Heart left ventricle (tissue), 16 donors: ENCODE measurements at regions not wholly inside any gene's neighbourhood (a gene's known extent, or its start where the extent isn't known, plus 50 kb on each side); places are given as distances from the start of the nearest gene placed in this dataset.

Experiments
- ATAC-seq, 4 donors: fragments of 200-7000 bp; cut with Tn5 transposase; one replicate each; pipeline ENCODE4 v1.9.1; 2020 to 2022; ENCODE audit warnings: moderate library complexity in 4 of 4, mild to moderate bottlenecking in 3 of 4, moderate number of reproducible peaks in 1 of 4
- DNase-seq, 5 donors: peaks; one replicate each; pipeline ENCODE4 v3.0.0-alpha.2; 2020
- H3K27ac ChIP-seq, 12 donors: fragments of 200-600 bp; sonication (generic) in 4 of 12; one replicate each; pipeline versions ENCODE4 v1.5.0 to v1.8.0; 2016 to 2022; ENCODE audit warnings: mild to moderate bottlenecking in 2 of 12
- H3K27me3 ChIP-seq, 9 donors: fragments of 200-600 bp; sonication (generic) in 2 of 9; one replicate each; pipeline versions ENCODE4 v1.5.1 to v1.8.0; 2016 to 2022; ENCODE audit warnings: mild to moderate bottlenecking in 3 of 9
- H3K36me3 ChIP-seq, 9 donors: fragments of 200-600 bp; sonication (generic) in 2 of 9; one replicate each; pipeline versions ENCODE4 v1.5.0 to v1.8.0; 2018 to 2022; ENCODE audit warnings: mild to moderate bottlenecking in 2 of 9
- H3K4me1 ChIP-seq, 12 donors: fragments of 200-600 bp; sonication (generic) in 4 of 12; one replicate each; pipeline versions ENCODE4 v1.5.0 to v1.8.0; 2016 to 2022; ENCODE audit warnings: mild to moderate bottlenecking in 3 of 12
- H3K4me3 ChIP-seq, 12 donors: fragments of 200-600 bp; sonication (generic) in 4 of 12; one replicate each; pipeline versions ENCODE4 v1.5.0 to v1.8.0; 2017 to 2022; ENCODE audit warnings: mild to moderate bottlenecking in 9 of 12, moderate library complexity in 4 of 12
- H3K9me3 ChIP-seq, 12 donors: fragments of 200-600 bp; sonication (generic) in 4 of 12; one replicate each; pipeline versions ENCODE4 v1.5.0 to v1.8.0; 2016 to 2022; ENCODE audit warnings: mild to moderate bottlenecking in 1 of 12
- CTCF ChIP-seq, 12 donors: fragments of 200-600 bp; sonication (generic) in 4 of 12; IDR thresholded peaks; one replicate each; pipeline versions ENCODE4 v1.5.0 to v1.8.0; 2018 to 2022; ENCODE audit warnings: antibody characterized with exemption in 12 of 12, mild to moderate bottlenecking in 5 of 12
- POLR2A ChIP-seq, 2 donors: fragments of 450-650 bp; IDR thresholded peaks; one replicate each; pipeline ENCODE4 v1.6.1; 2017; ENCODE audit warnings: antibody characterized with exemption in 2 of 2, mild to moderate bottlenecking in 2 of 2, moderate library complexity in 2 of 2
- WGBS, 4 donors: extraction: QIAGEN DNeasy Blood & Tissue Kit in 2 of 4; methylation state at CpG; one replicate each; pipeline versions ENCODE4 v1.1.5 to v1.1.7; 2013 to 2018; 5-methylcytosine and 5-hydroxymethylcytosine counted together
- intact Hi-C, 10 donors: fragments of 100-400 bp; cut with DNase I; formaldehyde crosslinking; loops; one replicate each; pipeline versions ENCODE4 v1.11.1 to v1.14.2; 2022
- donor health status: ischemic (EF 13 %, LVEDD 7.1; RV severe dilation, severe dysfunction).
- donor health status: healthy with polysubstance abuse.
- donor health status: DM: no; HTN: yes; CAD: no.
- donor health status: DM: no; HTN: no; CAD: no.
- donor health status: ischemic (EF 25% LVEDD 6.9; RV normal size, moderate dysfunction).
- donor health status: ischemic (EF 25% LVEDD 5.7; RV mildly dilated, moderate dysfunction).
- donor health status: healthy.
- donor health status: DM: yes; HTN: yes; CAD: no.
- donor health status: ischemic (EF 35%, LVEDD 5.7; RV mildly dilated, moderate dysfunction).
- donor health status: nonischemic (EF 11% LVEDD 7.7; RV severe dilation, severe dysfunction).
- donor health status: DM: yes; HTN: yes; CAD: no.
- donor health status: PGD.
- donor health status: ischemic (EF 29% LVEDD 5.4; RV normal size, mild dysfunction).
- donor health status: nonischemic (EF 23%, LVEDD 6.1; RV moderate dilation, normal function).

GRCh38 chr13:37375071-37375470 lies 223.5 kb downstream of the POSTN start:
- 41 to 49% (median 45%) methylated on average over 1 of the region's 1 CpG for WGBS, 4 donors
- intact Hi-C loops: no loop called here
- ATAC-seq: no peak
- no peak for TF ChIP-seq POLR2A (IDR thresholded peaks at IDR 0.05)
- no peak for TF ChIP-seq CTCF (IDR thresholded peaks at IDR 0.05)
- Histone ChIP-seq H3K4me3 (no peak overlapping the region), H3K36me3 (no peaks in the 10 kb centered on the region), H3K27ac (no peak overlapping the region), H3K27me3 (no peaks in the 10 kb centered on the region), H3K4me1 (peaks cover 0 to 4% (median 0%) of the 10 kb centered on the region in 12 donors), H3K9me3 (peaks cover 0 to 5% (median 0%) of the 10 kb centered on the region in 12 donors)
- DNase-seq: no peak

- DNase-seq: no peak
- WGBS, 4 donors: 20 to 24% (median 23%) methylated on average over 4 of the region's 4 CpGs
- Histone ChIP-seq H3K27me3 (no peaks in the 10 kb centered on the region), H3K36me3 (no peaks in the 10 kb centered on the region), H3K4me3 (no peak overlapping the region), H3K9me3 (no peaks in the 10 kb centered on the region), H3K27ac (no peak overlapping the region), H3K4me1 (no peaks in the 10 kb centered on the region)
- TF ChIP-seq POLR2A (IDR thresholded peaks at IDR 0.05) (no peak), CTCF (IDR thresholded peaks at IDR 0.05) (no peak)
- intact Hi-C loops: no loop called here
- ATAC-seq: no peak
These were observed 229.0 kb downstream of the POSTN start for GRCh38 chr13:37369616-37370015.

GRCh38 chr13:37368501-37368900 lies 230.1 kb downstream of the POSTN start:
- TF ChIP-seq CTCF (IDR thresholded peaks at IDR 0.05) (no peak), POLR2A (IDR thresholded peaks at IDR 0.05) (no peak)
- no peak overlapping the region for H3K27ac ChIP-seq
- intact Hi-C loops: no loop called here
- H3K4me3 ChIP-seq: no peak overlapping the region
- H3K27me3 ChIP-seq: no peaks in the 10 kb centered on the region
- 69 to 78% (median 75%) methylated on average over 4 of the region's 4 CpGs for WGBS, 4 donors
- H3K4me1 ChIP-seq: peaks cover 0 to 3% (median 0%) of the 10 kb centered on the region in 12 donors
- ATAC-seq (no peak), DNase-seq (no peak)
- no peaks in the 10 kb centered on the region for H3K9me3 ChIP-seq
- H3K36me3 ChIP-seq: no peaks in the 10 kb centered on the region

GRCh38 chr13:37366044-37366770 lies 232.4 kb downstream of the POSTN start:
- Histone ChIP-seq H3K4me1 (peaks cover 0 to 3% (median 0%) of the 10 kb centered on the region in 12 donors), H3K4me3 (no peak overlapping the region), H3K9me3 (no peaks in the 10 kb centered on the region), H3K27ac (no peak overlapping the region), H3K27me3 (no peaks in the 10 kb centered on the region), H3K36me3 (no peaks in the 10 kb centered on the region)
- intact Hi-C loops: no loop called here
- ATAC-seq: no peak
- no peak for DNase-seq
- no peak for TF ChIP-seq CTCF (IDR thresholded peaks at IDR 0.05)
- 84 to 88% (median 86%) methylated on average over 5 of the region's 5 CpGs for WGBS, 4 donors
